Lung (tissue), 11 donors: ENCODE measurements at regions not wholly inside any gene's neighbourhood (a gene's known extent, or its start where the extent isn't known, plus 50 kb on each side); places are given as distances from the start of the nearest gene placed in this dataset.
A peak's percentile ranks its signal among the peaks of the same experiment; 100 is the strongest.

Experiments
- ATAC-seq: fragments of 200-7000 bp; cut with Tn5 transposase; one replicate; pipeline ENCODE4 v1.9.1; 2020; ENCODE audit warnings: moderate number of reproducible peaks; ENCODE audit not compliant: insufficient read depth, low FRiP score
- DNase-seq, 3 donors: peaks; one replicate each; pipeline ENCODE4 v3.0.0-alpha.2; 2013 to 2017
- H3K27ac ChIP-seq, 2 donors: one replicate each; pipeline ENCODE4 v1.5.1; 2013; ENCODE audit warnings: mild to moderate bottlenecking in 2 of 2, moderate library complexity in 2 of 2, control low read depth in 1 of 2, inconsistent platforms in 1 of 2, low read depth in 1 of 2, low read length in 1 of 2
- H3K27me3 ChIP-seq, 3 donors: one replicate each; pipeline ENCODE4 v1.5.1; 2013; ENCODE audit warnings: low read length in 2 of 3; ENCODE audit not compliant: control insufficient read depth in 3 of 3, insufficient read depth in 3 of 3
- H3K36me3 ChIP-seq, 4 donors: one replicate each; pipeline ENCODE4 v1.5.1; 2013; ENCODE audit warnings: low read length in 4 of 4, mild to moderate bottlenecking in 1 of 4, moderate library complexity in 1 of 4; ENCODE audit not compliant: control insufficient read depth in 4 of 4, insufficient read depth in 4 of 4
- H3K4me1 ChIP-seq, 5 donors: one replicate each; pipeline ENCODE4 v1.5.1; 2013; ENCODE audit warnings: low read length in 5 of 5, mild to moderate bottlenecking in 2 of 5, moderate library complexity in 1 of 5; ENCODE audit not compliant: control insufficient read depth in 5 of 5, insufficient read depth in 5 of 5
- H3K4me3 ChIP-seq: one replicate; pipeline ENCODE4 v1.5.1; 2013; ENCODE audit warnings: mild to moderate bottlenecking, control low read depth, moderate library complexity
- H3K9ac ChIP-seq, 2 donors: one replicate each; pipeline ENCODE4 v1.5.1; 2013; ENCODE audit warnings: low read length in 2 of 2, control low read depth in 1 of 2; ENCODE audit not compliant: insufficient read depth in 1 of 2
- H3K9me3 ChIP-seq, 4 donors: one replicate each; pipeline ENCODE4 v1.5.1; 2013; ENCODE audit warnings: low read length in 3 of 4, mild to moderate bottlenecking in 1 of 4, moderate library complexity in 1 of 4; ENCODE audit not compliant: control insufficient read depth in 4 of 4, insufficient read depth in 3 of 4
- WGBS, 2 donors: extraction: QIAGEN DNeasy Blood & Tissue Kit; methylation state at CpG; one replicate each; pipeline ENCODE4 v1.1.7; 2013; 5-methylcytosine and 5-hydroxymethylcytosine counted together
- TF ChIP-seq, protein P1 (sequence below): IDR thresholded peaks from 2 replicates; pipeline ENCODE4 v1.5.1; 2012; ENCODE audit warnings: mild to moderate bottlenecking; ENCODE audit errors: control extremely low read depth, extremely low read depth
- donor health status: control.
- donor health status: control.
- donor health status: Bipolar disorder and iron deficiency.
- donor health status: healthy.
- donor health status: DM: yes; HTN: yes; CAD: no.

DNA sequence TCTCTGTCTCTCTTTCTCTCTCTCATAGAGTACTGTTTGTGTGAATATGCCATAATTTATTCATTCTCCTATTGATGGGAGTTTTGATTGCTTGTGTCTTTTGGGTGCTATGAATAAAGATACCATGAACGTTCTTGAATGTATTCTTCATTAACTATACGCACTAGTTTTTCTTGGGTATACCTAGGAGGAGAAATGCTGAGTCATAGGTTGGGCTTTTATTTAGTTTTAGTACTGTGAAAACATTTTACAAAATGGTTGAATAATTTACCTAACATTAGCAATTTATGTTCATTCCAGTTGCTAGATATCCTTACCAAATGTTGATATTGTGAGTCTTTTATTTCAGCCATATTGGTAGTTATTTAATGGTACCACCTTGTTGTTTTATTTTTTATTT lies 192.5 kb downstream of the NPR3 start:
- Histone ChIP-seq H3K36me3 (no peaks in the 10 kb centered on the region), H3K9me3 (peaks cover 0 to 4% (median 0%) of the 10 kb centered on the region in 4 donors), H3K27me3 (no peaks in the 10 kb centered on the region), H3K27ac (no peak overlapping the region), H3K4me3 (no peak overlapping the region), H3K9ac (no peak overlapping the region), H3K4me1 (no peaks in the 10 kb centered on the region)
- TF ChIP-seq, protein P1, sequence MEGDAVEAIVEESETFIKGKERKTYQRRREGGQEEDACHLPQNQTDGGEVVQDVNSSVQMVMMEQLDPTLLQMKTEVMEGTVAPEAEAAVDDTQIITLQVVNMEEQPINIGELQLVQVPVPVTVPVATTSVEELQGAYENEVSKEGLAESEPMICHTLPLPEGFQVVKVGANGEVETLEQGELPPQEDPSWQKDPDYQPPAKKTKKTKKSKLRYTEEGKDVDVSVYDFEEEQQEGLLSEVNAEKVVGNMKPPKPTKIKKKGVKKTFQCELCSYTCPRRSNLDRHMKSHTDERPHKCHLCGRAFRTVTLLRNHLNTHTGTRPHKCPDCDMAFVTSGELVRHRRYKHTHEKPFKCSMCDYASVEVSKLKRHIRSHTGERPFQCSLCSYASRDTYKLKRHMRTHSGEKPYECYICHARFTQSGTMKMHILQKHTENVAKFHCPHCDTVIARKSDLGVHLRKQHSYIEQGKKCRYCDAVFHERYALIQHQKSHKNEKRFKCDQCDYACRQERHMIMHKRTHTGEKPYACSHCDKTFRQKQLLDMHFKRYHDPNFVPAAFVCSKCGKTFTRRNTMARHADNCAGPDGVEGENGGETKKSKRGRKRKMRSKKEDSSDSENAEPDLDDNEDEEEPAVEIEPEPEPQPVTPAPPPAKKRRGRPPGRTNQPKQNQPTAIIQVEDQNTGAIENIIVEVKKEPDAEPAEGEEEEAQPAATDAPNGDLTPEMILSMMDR = no peak
- ATAC-seq = no peak
- no peak for DNase-seq
- 63 to 66% methylated on average over 2 of the region's 2 CpGs for WGBS, 2 donors

DNA sequence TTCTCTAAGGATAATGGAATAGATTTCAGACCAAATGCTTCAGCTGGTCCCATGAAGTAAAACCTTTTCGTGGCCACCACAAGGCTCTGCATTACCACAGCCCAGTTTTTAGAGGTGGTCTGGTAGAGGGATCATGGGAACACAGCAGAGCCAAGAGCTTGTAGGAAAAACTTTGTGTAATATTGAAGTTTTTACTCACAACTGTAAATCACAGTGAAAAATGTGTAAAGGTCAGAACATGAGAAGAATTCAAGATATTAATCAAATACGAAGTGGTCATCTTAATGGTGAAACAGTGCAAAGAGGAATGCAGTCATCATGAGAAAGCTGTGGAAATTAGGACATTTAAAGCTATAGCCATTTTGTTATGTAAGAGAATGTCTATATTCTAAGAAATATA lies 197.5 kb downstream of the NPR3 start:
- DNase-seq (no peak), ATAC-seq (no peak)
- Histone ChIP-seq H3K9me3 (no peaks in the 10 kb centered on the region), H3K36me3 (no peaks in the 10 kb centered on the region), H3K9ac (no peak overlapping the region), H3K27ac (no peak overlapping the region), H3K4me3 (no peak overlapping the region), H3K27me3 (no peaks in the 10 kb centered on the region), H3K4me1 (no peaks in the 10 kb centered on the region)
- WGBS, 2 donors = 85 to 88% methylated on average over 2 of the region's 2 CpGs
- TF ChIP-seq, protein P1 = no peak

DNA sequence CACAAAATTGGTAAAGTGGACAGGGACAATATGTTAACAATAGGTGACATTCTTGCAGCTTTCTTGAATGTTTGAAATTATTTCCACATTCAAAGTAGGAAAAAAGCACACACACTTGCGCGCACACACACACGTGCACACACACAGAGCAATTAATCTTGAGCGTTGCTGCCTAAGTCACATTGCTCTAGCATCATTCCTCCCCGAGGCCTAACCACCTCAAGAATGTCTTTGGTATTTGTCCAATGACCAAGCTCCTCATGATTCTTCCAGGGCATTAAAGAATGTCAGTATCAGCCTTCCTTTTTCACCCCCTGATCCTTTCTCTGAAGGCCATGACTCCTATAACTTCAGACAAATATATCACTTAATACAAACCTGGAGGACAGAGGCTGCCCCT lies 198.1 kb downstream of the NPR3 start:
- TF ChIP-seq, protein P1 = no peak
- no peak for ATAC-seq

DNA sequence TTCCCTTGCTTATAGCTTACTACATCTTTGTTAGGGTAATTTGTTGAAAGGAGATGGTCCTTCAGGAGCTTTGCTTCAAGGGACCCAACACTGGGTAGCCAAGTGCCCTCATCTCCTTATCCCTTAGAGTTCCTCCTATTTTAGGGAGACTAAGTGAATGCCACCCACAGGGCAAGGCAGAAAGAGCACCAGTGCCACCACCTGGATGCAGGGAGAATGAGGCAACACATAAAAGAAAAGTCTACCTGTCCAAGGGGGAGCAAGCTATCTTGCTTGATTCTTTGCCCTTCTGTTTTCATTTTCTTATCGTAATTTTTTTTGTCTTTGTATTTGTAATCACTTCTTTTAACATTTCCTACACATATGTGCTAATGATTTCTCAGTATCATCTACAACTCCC lies 205.5 kb downstream of the NPR3 start:
- Histone ChIP-seq H3K9me3 (no peaks in the 10 kb centered on the region), H3K27me3 (no peaks in the 10 kb centered on the region), H3K4me1 (no peaks in the 10 kb centered on the region), H3K36me3 (no peaks in the 10 kb centered on the region), H3K27ac (no peak overlapping the region), H3K9ac (no peak overlapping the region), H3K4me3 (no peak overlapping the region)
- DNase-seq (peak in 2 of 3 donors; percentile 18 to 35), ATAC-seq (no peak)
- TF ChIP-seq, protein P1 = peak; percentile 8
- WGBS, 2 donors = 56 to 59% methylated on average over 1 of the region's 1 CpG

More for the DNA sequence above, 198.1 kb downstream of the NPR3 start:
- no peak for DNase-seq
- H3K36me3 ChIP-seq = no peaks in the 10 kb centered on the region
- H3K4me1 ChIP-seq = no peaks in the 10 kb centered on the region
- H3K9me3 ChIP-seq = no peaks in the 10 kb centered on the region
- H3K27me3 ChIP-seq = no peaks in the 10 kb centered on the region
- H3K9ac ChIP-seq = no peak overlapping the region
- H3K27ac ChIP-seq = no peak overlapping the region
- H3K4me3 ChIP-seq = no peak overlapping the region
- WGBS, 2 donors = 84 to 85% methylated on average over 5 of the region's 5 CpGs
